Testis (tissue), 2 donors: ENCODE measurements at regions not wholly inside any gene's neighbourhood (a gene's known extent, or its start where the extent isn't known, plus 50 kb on each side); places are given as distances from the start of the nearest gene placed in this dataset.

Experiments
- POLR2A ChIP-seq: fragments of 450-650 bp; IDR thresholded peaks from one replicate; pipeline ENCODE4 v1.6.1; 2017; ENCODE audit warnings: antibody characterized with exemption, mild to moderate bottlenecking, moderate library complexity
- TF ChIP-seq, protein P1 (sequence below), 3 experiments: fragments of 450-650 bp in 2 of 3; fragments of 200-600 bp in 1 of 3; sonication (generic) in 1 of 3; IDR thresholded peaks; one replicate each; pipeline ENCODE4 v1.5.1; 2016 to 2019; ENCODE audit warnings: antibody characterized with exemption in 3 of 3, mild to moderate bottlenecking in 2 of 3, moderate library complexity in 1 of 3

DNA sequence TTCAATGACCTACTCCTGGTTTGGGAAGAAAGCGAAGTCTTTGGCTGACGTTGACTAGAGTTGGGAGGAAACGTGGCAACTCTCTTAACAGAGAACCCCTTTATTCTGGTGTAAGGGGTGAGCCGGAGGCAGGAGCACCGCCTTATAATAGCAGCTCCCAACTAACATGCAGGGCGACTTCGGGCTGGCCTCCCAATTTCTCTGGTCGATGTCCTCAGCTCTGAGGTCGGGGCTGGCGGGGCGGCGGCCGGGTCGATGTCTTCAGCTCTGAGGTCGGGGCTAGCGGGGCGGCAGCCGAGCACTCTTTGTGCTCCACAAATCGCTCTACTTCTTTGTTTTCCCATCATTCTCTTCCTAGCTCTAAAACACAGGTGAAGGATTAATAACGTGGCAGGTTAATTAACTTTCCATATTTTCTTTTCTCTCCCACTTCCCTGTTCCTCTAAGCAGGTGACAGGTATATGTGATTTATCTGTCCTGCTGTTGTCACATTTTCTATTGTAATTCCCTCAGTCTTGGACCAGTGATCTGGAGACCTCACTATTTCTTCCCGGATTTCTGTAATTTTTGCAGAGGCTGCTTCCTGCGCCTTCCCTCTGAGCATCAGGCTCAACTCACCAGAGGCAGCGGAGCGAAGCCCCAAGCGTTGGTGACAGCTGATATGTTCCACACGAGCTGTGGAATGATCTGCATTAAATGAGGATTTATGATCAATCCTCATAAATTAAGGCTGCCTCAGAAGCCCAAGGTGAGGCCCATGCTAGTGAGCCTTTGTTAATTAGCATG lies 64.3 kb downstream of the ACKR3 start:
- TF ChIP-seq, protein P1, sequence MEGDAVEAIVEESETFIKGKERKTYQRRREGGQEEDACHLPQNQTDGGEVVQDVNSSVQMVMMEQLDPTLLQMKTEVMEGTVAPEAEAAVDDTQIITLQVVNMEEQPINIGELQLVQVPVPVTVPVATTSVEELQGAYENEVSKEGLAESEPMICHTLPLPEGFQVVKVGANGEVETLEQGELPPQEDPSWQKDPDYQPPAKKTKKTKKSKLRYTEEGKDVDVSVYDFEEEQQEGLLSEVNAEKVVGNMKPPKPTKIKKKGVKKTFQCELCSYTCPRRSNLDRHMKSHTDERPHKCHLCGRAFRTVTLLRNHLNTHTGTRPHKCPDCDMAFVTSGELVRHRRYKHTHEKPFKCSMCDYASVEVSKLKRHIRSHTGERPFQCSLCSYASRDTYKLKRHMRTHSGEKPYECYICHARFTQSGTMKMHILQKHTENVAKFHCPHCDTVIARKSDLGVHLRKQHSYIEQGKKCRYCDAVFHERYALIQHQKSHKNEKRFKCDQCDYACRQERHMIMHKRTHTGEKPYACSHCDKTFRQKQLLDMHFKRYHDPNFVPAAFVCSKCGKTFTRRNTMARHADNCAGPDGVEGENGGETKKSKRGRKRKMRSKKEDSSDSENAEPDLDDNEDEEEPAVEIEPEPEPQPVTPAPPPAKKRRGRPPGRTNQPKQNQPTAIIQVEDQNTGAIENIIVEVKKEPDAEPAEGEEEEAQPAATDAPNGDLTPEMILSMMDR (IDR thresholded peaks at IDR 0.05): no peak
- TF ChIP-seq POLR2A: no peak
